IMR-90 (cell line): ENCODE measurements at regions not wholly inside any gene's neighbourhood (a gene's known extent, or its start where the extent isn't known, plus 50 kb on each side); places are given as distances from the start of the nearest gene placed in this dataset.

Experiments
- ATAC-seq: fragments of 200-7000 bp; cut with Tn5 transposase; 2 replicates; pipeline ENCODE4 v1.9.1; 2020; ENCODE audit warnings: low read depth, mild to moderate bottlenecking, moderate library complexity
- BruUV-seq: library from RNA; stranded (reverse); fragments of 400-500 nt; replicated peaks from 2 replicates; lab custom pipeline; 2021; lab: Mats Ljungman, UMichigan
- CTCF ChIA-PET: fragments of 300-600 bp; formaldehyde crosslinking; extraction: SDS; loops from one replicate; lab custom pipeline; 2021; ENCODE audit warnings: antibody characterized with exemption; lab: Yijun Ruan, JAX
- POLR2A ChIA-PET: fragments of 300-600 bp; sonication (Branson Sonifier 250); formaldehyde crosslinking; loops from one replicate; lab custom pipeline; 2022; ENCODE audit warnings: antibody characterized with exemption; ENCODE audit not compliant: unreplicated experiment; lab: Charles Lee
- DNase-seq: peaks from one replicate; pipeline ENCODE4 v3.0.0; 2013
- H2AFZ ChIP-seq: replicated peaks from 2 replicates; pipeline ENCODE3; 2013; ENCODE audit warnings: low read length, mild to moderate bottlenecking; ENCODE audit not compliant: poor library complexity
- H2AK5ac ChIP-seq: 2 replicates; pipeline ENCODE4 v1.6.1; 2013; ENCODE audit warnings: low read depth, low read length, inconsistent platforms
- H2AK9ac ChIP-seq: replicated peaks from 2 replicates; pipeline ENCODE3; 2013; ENCODE audit warnings: mild to moderate bottlenecking, low read depth, low read length, moderate library complexity; ENCODE audit not compliant: poor library complexity
- H2BK120ac ChIP-seq: 2 replicates; pipeline ENCODE4 v1.6.1; 2013; ENCODE audit warnings: low read depth, low read length, inconsistent platforms
- H2BK15ac ChIP-seq: 3 replicates; pipeline ENCODE4 v1.6.1; 2013; ENCODE audit warnings: low read depth, low read length, inconsistent platforms
- H2BK20ac ChIP-seq: 2 replicates; pipeline ENCODE4 v1.6.1; 2013; ENCODE audit warnings: low read depth, mild to moderate bottlenecking, inconsistent platforms, low read length, moderate library complexity
- H2BK5ac ChIP-seq: 2 replicates; pipeline ENCODE4 v1.6.1; 2013; ENCODE audit warnings: mild to moderate bottlenecking, low read depth, low read length, inconsistent platforms; ENCODE audit not compliant: poor library complexity, severe bottlenecking
- H3K14ac ChIP-seq: replicated peaks from 2 replicates; pipeline ENCODE4 v1.6.1; 2013; ENCODE audit warnings: low read depth, low read length, inconsistent platforms
- H3K18ac ChIP-seq: 2 replicates; pipeline ENCODE4 v1.6.1; 2013; ENCODE audit warnings: low read depth, low read length, control low read depth
- H3K23ac ChIP-seq: 2 replicates; pipeline ENCODE4 v1.6.1; 2013; ENCODE audit warnings: low read depth, low read length, inconsistent platforms
- H3K27ac ChIP-seq: 2 replicates; pipeline ENCODE4 v1.5.1; 2013; ENCODE audit warnings: mild to moderate bottlenecking, control low read depth, low read length; ENCODE audit not compliant: insufficient read depth
- H3K27me3 ChIP-seq: 2 replicates; pipeline ENCODE4 v1.6.1; 2013; ENCODE audit warnings: low read length; ENCODE audit not compliant: control insufficient read depth, insufficient read depth
- H3K36me3 ChIP-seq: 2 replicates; pipeline ENCODE4 v1.6.1; 2013; ENCODE audit warnings: low read length, mixed read lengths; ENCODE audit not compliant: control insufficient read depth, insufficient read depth
- H3K4ac ChIP-seq: 2 replicates; pipeline ENCODE4 v1.6.1; 2013; ENCODE audit warnings: low read depth, low read length, inconsistent platforms
- H3K4me1 ChIP-seq: 2 replicates; pipeline ENCODE4 v1.6.1; 2013; ENCODE audit warnings: low read length, mixed read lengths; ENCODE audit not compliant: control insufficient read depth, insufficient read depth
- H3K4me2 ChIP-seq: 2 replicates; pipeline ENCODE4 v1.6.1; 2013; ENCODE audit warnings: low read depth, mild to moderate bottlenecking, control low read depth, low read length, moderate library complexity
- H3K4me3 ChIP-seq: 2 replicates; pipeline ENCODE4 v1.5.1; 2013; ENCODE audit warnings: low read depth, mild to moderate bottlenecking, control low read depth, low read length, moderate library complexity; ENCODE audit not compliant: insufficient read depth
- H3K56ac ChIP-seq: 2 replicates; pipeline ENCODE4 v1.6.1; 2013; ENCODE audit warnings: low read length, inconsistent platforms; ENCODE audit not compliant: insufficient read depth; ENCODE audit errors: extremely low read depth
- H3K79me1 ChIP-seq, 2 experiments: 2 replicates each; pipeline ENCODE4 v1.6.1; 2013; ENCODE audit warnings: low read length in 2 of 2, inconsistent platforms in 1 of 2, low read depth in 1 of 2
- H3K9ac ChIP-seq: 2 replicates; pipeline ENCODE4 v1.6.1; 2013; ENCODE audit warnings: low read depth, low read length, control low read depth
- H3K9me1 ChIP-seq: 2 replicates; pipeline ENCODE4 v1.6.1; 2013; ENCODE audit warnings: low read length, inconsistent platforms; ENCODE audit not compliant: insufficient read depth
- H3K9me3 ChIP-seq: 2 replicates; pipeline ENCODE4 v1.6.1; 2013; ENCODE audit warnings: low read length; ENCODE audit not compliant: control insufficient read depth, insufficient read depth
- H4K20me1 ChIP-seq: 2 replicates; pipeline ENCODE4 v1.6.1; 2013; ENCODE audit warnings: low read length, inconsistent platforms; ENCODE audit not compliant: insufficient read depth
- H4K5ac ChIP-seq: 2 replicates; pipeline ENCODE4 v1.6.1; 2013; ENCODE audit warnings: mild to moderate bottlenecking, low read depth, low read length, control low read depth
- H4K8ac ChIP-seq, 2 experiments: 2 replicates each; pipeline ENCODE4 v1.6.1; 2013; ENCODE audit warnings: low read depth in 2 of 2, low read length in 2 of 2, control low read depth in 1 of 2, inconsistent platforms in 1 of 2
- H4K91ac ChIP-seq: 2 replicates; pipeline ENCODE4 v1.6.1; 2013; ENCODE audit warnings: low read depth, low read length, inconsistent platforms; ENCODE audit not compliant: insufficient read depth
- BHLHE40 ChIP-seq: fragments of 150-350 bp; IDR thresholded peaks from 2 replicates; pipeline ENCODE4 v1.6.1; 2016; ENCODE audit warnings: mild to moderate bottlenecking, low read depth, low read length
- CEBPB ChIP-seq: IDR thresholded peaks from 2 replicates; pipeline ENCODE4 v1.6.1; 2012; ENCODE audit warnings: low read depth, low read length, improper control_type of control experiment
- CHD1 ChIP-seq: IDR thresholded peaks from 2 replicates; pipeline ENCODE4 v1.6.1; 2012; ENCODE audit warnings: low read depth, low read length, improper control_type of control experiment
- CTCF ChIP-seq: conservative IDR thresholded peaks from 2 replicates; pipeline ENCODE4 v1.5.1; 2012; ENCODE audit warnings: mild to moderate bottlenecking, low read depth, low read length, improper control_type of control experiment
- ELK1 ChIP-seq: fragments of 150-350 bp; IDR thresholded peaks from 2 replicates; pipeline ENCODE4 v1.6.1; 2016; ENCODE audit warnings: low read depth, mild to moderate bottlenecking, low read length, moderate library complexity, borderline replicate concordance
- MAZ ChIP-seq: IDR thresholded peaks from 2 replicates; pipeline ENCODE4 v1.6.1; 2012; ENCODE audit warnings: low read depth, mild to moderate bottlenecking, low read length, improper control_type of control experiment, moderate library complexity, borderline replicate concordance
- MXI1 ChIP-seq: IDR thresholded peaks from 2 replicates; pipeline ENCODE4 v1.6.1; 2012; ENCODE audit warnings: low read depth, mild to moderate bottlenecking, low read length, moderate library complexity, borderline replicate concordance
- NFE2L2 ChIP-seq: fragments of 150-350 bp; IDR thresholded peaks from 2 replicates; pipeline ENCODE4 v1.6.1; 2016; ENCODE audit warnings: low read depth, mild to moderate bottlenecking, low read length
- POLR2A ChIP-seq: IDR thresholded peaks from 2 replicates; pipeline ENCODE4 v1.6.1; 2012; ENCODE audit warnings: mild to moderate bottlenecking, low read depth, low read length
- RCOR1 ChIP-seq: IDR thresholded peaks from 2 replicates; pipeline ENCODE4 v1.6.1; 2012; ENCODE audit warnings: mild to moderate bottlenecking, low read length, improper control_type of control experiment; ENCODE audit not compliant: insufficient replicate concordance
- USF2 ChIP-seq: fragments of 150-350 bp; IDR thresholded peaks from 2 replicates; pipeline ENCODE4 v1.6.1; 2017; ENCODE audit warnings: mild to moderate bottlenecking, antibody characterized with exemption, low read length, low read depth
- WGBS, 2 experiments: methylation state at CpG; one replicate each; pipeline versions ENCODE4 v1.1.5 to v1.1.7; 2013; ENCODE audit warnings: missing lambda C conversion rate in 2 of 2; ENCODE audit not compliant: insufficient read length in 1 of 2; ENCODE audit errors: extremely low coverage in 2 of 2; 5-methylcytosine and 5-hydroxymethylcytosine counted together
- dilution Hi-C: fragments of 300-500 bp; cut with HindIII; formaldehyde crosslinking; loops from one replicate; pipeline ENCODE4 v1.14.3; 2018; ENCODE audit warnings: low sequenced_read_pairs; ENCODE audit not compliant: unreplicated experiment
- in situ Hi-C: fragments of 300-500 bp; cut with MboI; formaldehyde crosslinking; loops from 3 replicates; pipeline ENCODE4 v1.14.3; 2019; ENCODE audit warnings: low sequenced_read_pairs, inconsistent platforms, mixed read lengths
- intact Hi-C: fragments of 100-400 bp; cut with micrococcal nuclease; formaldehyde crosslinking; loops from 2 replicates; pipeline ENCODE4 v1.10.0; 2022

- H2BK20ac ChIP-seq = no peak overlapping the region
- no peak overlapping the region for H2BK120ac ChIP-seq
- no peak overlapping the region for H2AFZ ChIP-seq
- no peak overlapping the region for H4K8ac ChIP-seq
- H2BK15ac ChIP-seq = no peak overlapping the region
- no peak overlapping the region for H3K27ac ChIP-seq
- no peak overlapping the region for H2AK5ac ChIP-seq
- no peak overlapping the region for H2AK9ac ChIP-seq
- H3K9ac ChIP-seq = no peak overlapping the region
- H3K14ac ChIP-seq = no peak overlapping the region
- no TSS peak for BruUV-seq
- no peak overlapping the region for H3K18ac ChIP-seq
- H4K91ac ChIP-seq = no peak overlapping the region
- H3K4ac ChIP-seq = no peak overlapping the region
- no peak overlapping the region for H2BK5ac ChIP-seq
- CTCF ChIA-PET = no interaction called here
- no peak overlapping the region for H3K56ac ChIP-seq
- POLR2A ChIA-PET = no interaction called here
- dilution Hi-C loops = no loop called here
- H3K4me3 ChIP-seq = no peak overlapping the region
- in situ Hi-C loops = no loop called here
- H3K9me1 ChIP-seq = no peaks in the 10 kb centered on the region
- H3K36me3 ChIP-seq = no peaks in the 10 kb centered on the region
- H3K4me1 ChIP-seq = no peaks in the 10 kb centered on the region
- H4K5ac ChIP-seq = no peak overlapping the region
- H4K20me1 ChIP-seq = no peaks in the 10 kb centered on the region
- H3K4me2 ChIP-seq = no peak overlapping the region
- no peaks in the 10 kb centered on the region for H3K27me3 ChIP-seq
- H3K79me1 ChIP-seq = no peaks in the 10 kb centered on the region
- DNase-seq = no peak
- TF ChIP-seq CTCF = no peak
- no peak for TF ChIP-seq POLR2A
- no peak for TF ChIP-seq BHLHE40
- no peak for TF ChIP-seq ELK1
- TF ChIP-seq MAZ = no peak
- TF ChIP-seq MXI1 = no peak
- TF ChIP-seq CHD1 = no peak
- TF ChIP-seq RCOR1 = no peak
- no peak for TF ChIP-seq NFE2L2
- TF ChIP-seq CEBPB = no peak
- no peak for TF ChIP-seq USF2
- H3K23ac ChIP-seq = no peak overlapping the region
- no peaks in the 10 kb centered on the region for H3K9me3 ChIP-seq
- intact Hi-C loops = no loop called here
- ATAC-seq = no peak
- no CpG with 5 or more reads among the region's 2 CpGs for WGBS, 2 experiments
Measured at GRCh38 chr21:27756191-27756590, 789.3 kb upstream of the ADAMTS5 start.
